ENCODE measurements at regions not wholly inside any gene's neighbourhood (a gene's known extent, or its start where the extent isn't known, plus 50 kb on each side); places are given as distances from the start of the nearest gene placed in this dataset.
A peak's percentile ranks its signal among the peaks of the same experiment; 100 is the strongest.
"Not testable (repeated sequence)": the region's sequence is repeated elsewhere in the genome, so short reads cannot be mapped to it uniquely, and the experiment has no call there.

DNA sequence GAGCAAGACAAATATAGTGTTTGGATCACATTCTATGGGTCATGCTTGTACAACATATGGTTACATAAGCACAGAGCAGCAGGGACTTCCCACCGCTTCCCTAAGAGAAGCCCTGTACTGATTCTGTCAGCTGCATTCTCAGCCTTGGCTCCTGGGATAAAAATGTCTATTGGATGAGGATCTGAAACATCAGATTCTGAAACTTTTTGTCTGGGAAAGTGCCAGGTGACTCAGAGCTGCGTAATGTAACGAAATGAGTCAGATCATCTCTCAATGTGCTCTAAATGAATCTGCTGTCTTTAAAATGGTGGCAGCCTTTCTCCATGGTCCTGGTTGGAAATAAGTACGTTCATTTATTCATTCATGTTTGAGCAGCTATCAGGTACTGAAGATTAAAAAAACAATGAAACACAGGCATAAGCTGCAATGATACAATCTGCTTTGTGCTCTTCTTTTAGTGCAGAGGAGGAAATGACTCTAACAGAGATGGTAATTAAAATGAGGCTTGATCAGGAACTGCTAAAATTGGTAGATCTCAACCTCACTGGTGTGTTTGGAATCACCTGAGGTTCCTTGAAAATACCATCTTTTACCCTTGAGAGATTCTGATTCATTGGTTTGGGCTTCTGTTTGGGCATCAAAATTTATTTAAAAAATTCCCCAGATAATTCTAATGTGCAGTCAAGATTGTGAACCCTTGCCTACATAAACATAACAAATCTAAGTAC is 99.1 kb upstream of the NAP1L1 start:
- no peak for DNase-seq (ENCODE audit: low spot score)
- ATAC-seq: no peak

DNA sequence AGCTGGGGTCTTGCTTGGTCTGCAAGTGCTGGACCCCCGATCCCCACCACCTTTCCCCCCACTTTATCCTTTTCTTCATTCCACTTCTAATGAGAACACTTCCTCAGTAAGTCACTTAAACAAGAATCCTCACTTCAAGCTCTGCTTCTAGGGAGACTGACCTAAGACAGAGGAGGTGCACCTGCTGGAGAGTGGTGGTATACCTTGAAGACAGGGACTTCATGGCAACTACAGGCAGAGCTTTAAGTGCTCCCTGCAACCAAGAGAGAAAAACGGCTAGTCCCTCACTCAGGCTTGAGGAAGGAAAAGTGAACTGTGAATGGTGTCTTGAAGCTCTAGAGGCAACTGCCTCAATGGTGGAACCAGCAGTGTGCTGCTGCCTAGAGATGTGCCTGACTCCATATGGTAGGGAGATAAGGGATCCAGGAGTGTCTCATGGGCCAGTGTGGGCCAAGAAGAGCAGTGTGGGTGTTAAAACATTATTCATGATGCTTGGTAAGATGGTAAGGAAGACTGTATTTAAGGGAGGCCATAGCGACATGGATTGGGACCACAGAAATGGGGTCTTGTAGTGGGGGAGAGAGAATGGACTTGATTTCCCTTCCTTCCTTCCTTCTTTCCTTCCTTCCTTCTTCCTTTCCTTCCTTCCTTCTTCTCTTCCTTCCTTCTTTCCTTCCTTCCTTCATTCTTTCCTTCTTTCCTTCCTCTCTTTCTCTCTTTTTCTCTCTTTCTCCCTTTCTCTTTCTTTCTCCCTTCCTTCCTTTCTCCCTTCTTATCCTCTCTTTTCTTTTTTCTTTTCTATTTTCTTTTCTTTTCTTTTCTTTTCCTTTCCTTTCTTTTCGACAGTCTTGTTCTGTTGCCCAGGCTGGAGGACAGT is 96.2 kb upstream of the NAP1L1 start:
- no peak for DNase-seq (ENCODE audit: low spot score)
- no peak for ATAC-seq

DNA sequence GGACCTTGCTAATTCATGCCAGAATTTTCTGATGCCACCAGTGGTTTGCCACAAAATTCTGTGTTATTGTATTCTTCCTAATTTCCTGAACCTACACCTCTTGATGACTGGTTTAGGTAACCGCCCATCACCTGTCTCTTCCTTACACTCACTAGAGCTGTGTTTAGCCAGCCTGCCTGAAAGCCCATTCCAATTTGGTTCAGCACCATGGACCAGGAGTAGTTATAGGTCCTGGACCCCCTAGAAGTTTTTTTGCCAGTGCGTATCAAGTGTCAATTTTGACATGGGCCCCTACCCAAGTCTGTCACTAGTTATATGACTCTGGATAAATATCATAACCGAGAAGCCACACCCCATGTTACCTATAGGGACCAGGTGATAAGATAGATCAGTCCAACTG is 94.0 kb upstream of the NAP1L1 start:
- ATAC-seq (no peak), DNase-seq (ENCODE audit: low spot score) (no peak)

DNA sequence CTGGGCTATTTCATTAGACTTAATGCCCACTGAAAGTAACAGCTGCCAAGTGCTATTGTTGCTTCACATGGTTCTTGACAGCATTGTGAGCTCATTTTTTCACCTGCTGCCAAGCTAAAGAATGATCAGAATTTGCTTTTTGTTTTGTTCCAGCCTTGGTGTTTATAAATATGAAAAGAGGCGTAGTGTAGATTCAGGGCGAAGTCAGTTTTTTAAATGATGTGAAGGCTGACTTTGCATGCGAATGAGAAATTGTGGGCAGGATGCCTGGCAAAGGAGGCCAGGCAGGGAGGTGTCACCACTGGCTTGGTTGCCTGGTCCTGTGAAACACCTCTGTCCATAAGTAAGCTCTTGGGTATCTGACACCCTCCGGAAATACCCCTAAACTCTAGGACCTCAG is 93.3 kb upstream of the NAP1L1 start:
- no peak for ATAC-seq
- no peak for DNase-seq (ENCODE audit: low spot score)

DNA sequence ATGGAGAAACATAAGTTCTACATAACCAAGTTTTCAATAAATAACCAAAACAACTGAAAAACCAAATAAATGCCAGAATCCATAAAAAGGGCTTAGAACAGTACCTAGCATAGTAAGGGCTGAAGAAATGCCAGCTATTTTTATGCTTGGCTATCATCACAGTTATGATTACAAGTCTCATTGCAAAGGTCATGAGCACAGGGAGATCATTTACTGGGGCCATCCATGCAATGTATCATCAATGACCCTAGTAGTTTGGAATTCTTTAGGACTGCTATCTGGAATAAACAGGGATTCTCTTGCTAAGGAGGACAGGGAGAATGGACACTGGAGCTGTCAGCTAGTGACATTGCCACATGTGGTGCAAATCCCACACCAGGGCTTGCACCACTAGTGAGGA is 92.5 kb upstream of the NAP1L1 start:
- DNase-seq (ENCODE audit: low spot score) (no peak), ATAC-seq (no peak)

DNA sequence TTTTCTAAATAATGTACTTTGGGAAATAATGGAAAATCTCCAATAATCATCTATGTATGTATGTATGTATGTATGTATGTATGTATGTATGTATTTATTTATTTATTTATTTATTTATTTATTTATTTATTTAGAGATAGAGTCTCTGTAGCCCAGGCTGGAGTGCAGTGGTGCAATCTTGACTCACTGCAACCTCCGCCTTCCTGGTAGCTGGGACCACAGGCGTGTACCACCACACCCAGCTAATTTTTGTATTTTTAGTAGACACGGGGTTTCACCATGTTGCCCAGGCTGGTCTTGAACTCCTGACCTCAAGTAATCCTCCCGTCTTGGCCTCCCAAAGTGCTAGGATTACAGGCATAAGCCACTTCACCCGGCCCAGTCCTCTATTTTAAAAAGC is 91.5 kb upstream of the NAP1L1 start:
- not testable (repeated sequence) for DNase-seq (ENCODE audit: low spot score); ATAC-seq

DNA sequence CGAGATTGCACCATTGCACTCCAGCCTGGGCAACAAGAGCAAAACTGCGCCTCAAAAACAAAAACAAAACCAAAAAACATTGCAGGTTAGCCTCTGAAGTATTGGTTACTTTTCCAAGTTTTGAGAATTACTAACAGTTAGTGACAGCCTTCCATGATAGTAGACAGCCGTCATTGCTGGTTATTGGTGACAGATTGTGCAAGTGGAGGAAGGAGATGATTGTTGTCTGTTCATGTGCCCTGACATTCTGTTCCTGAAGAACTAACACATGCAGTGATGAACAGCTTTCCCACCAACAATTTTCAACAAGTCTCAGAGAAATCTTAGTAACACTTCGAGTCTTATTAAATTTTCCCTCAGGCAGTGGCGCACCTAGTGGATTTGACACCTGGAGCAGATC is 89.3 kb upstream of the NAP1L1 start:
- ATAC-seq: no peak
- no peak for DNase-seq (ENCODE audit: low spot score)

DNA sequence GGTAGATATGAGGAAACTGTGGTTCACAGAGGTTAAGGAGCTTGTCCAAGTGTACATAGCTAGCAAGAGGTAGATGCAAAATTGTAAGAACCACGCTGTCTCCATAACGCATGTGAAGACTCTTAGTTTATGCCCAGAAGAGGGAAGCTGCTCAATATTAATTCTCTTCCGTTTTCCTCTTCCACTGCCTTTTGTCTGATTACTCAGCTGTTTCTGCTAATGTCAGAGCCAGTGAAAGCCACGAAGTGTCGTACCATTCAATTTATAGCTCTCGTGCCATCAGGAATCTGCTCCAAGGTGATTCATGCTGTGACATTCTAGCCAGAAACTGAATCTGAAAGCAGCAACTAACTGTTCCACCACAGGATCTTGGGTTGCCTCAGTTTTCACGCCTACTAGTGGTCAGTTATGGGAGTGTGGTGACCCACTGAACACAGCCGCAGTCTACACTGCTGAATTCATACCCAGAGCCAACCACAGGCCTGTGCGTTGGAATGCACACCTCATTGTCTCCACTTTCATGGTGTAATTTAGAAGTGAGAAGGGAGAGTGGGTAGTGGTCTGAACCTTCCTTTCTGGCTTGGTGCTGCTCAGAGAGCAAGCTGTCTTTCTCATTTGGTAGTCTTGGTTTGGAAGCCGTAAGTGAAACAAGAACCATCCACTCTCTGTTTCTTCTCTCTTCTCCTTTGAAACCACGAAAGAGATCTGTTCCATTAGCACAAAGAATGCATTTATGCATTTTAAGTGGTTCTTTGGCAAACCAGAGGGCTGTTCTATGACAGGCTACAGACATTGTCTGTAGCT is 74.2 kb upstream of the NAP1L1 start:
- DNase-seq (ENCODE audit: low spot score): peak; percentile 63

DNA sequence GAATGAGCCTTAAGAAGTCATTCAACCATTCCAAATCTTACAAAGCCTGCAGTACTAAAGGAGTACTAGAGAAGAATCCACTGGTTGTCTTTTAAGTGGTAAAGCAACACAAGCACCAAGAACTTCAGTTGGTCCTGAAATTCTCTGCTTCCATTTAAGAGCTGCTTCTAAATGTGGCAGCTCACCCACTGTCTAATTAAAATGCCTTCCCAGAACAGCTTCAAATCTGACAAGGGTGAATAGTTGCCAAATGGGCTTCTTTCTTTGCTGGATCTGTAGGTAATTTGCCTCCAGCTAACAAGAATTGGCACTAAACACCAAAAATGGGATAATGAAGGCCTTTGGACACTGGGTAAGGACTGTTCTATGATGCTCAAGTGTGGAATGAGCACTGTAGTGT is 72.2 kb upstream of the NAP1L1 start:
- DNase-seq (ENCODE audit: low spot score) (no peak), ATAC-seq (no peak)

More for the DNA sequence above, 74.2 kb upstream of the NAP1L1 start:
- peak; percentile 99 for ATAC-seq

DNA sequence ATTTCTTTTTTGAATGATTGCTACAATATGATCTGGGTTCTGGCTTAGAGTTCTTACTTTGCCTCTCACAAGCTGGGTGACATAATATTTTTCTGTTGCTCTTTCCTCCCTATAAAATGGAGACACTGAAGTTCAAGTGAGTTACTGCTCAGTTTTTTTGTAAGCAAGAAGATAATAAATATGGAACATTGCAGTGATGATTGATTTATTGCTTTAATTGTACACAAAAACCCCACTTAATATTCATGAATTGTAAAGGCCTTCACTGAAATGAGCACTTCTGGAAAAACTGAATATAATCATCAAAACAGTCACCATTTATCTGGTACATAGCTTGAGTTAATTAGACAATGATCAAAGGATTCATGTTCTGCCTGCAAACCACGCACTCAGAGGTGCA is 71.8 kb upstream of the NAP1L1 start:
- ATAC-seq (no peak), DNase-seq (ENCODE audit: low spot score) (no peak)

DNA sequence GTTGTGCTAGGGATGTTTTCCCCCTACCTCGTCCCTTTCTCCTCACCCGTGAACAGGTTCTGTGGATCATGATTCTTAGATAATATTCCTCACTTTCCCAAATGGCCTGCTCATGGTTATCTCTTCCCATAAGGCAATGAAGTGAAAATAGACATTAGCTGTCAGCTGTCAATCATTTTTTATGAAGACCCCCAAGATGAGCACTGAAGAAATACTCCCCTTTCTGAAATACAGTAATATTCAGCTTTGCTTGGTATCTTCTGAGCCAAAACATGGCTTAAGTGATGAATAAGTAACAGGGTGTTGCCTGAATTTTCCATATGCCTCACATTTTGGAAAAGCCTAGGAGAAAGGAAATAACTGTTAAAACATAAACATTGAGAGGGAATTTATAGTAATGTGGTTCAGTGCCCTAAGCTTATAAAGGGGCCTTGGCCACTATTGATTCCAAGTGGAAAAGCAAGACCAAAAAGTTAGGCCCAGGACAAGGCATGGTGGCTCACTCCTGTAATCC is 70.7 kb upstream of the NAP1L1 start:
- DNase-seq (ENCODE audit: low spot score) (no peak), ATAC-seq (no peak)

DNA sequence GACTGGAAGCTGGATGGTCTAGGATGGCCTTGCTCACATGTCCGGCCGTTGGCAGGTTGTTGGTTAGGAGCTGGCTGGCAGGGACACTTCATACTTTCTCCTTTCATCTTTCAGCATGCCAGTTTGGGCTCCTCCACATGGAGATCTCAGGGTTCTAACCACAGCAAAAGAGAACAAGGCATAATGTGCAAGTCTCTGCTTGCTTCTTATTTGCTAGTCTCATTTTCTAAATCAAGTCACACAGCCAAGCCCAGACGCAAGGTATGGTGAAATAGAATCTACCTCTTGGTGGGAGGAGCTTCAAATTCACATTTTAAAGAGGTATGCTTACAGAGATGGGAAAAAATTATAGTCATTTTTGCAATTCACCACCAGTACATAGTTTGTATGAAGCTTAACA is 69.1 kb upstream of the NAP1L1 start:
- DNase-seq (ENCODE audit: low spot score) (no peak), ATAC-seq (no peak)

DNA sequence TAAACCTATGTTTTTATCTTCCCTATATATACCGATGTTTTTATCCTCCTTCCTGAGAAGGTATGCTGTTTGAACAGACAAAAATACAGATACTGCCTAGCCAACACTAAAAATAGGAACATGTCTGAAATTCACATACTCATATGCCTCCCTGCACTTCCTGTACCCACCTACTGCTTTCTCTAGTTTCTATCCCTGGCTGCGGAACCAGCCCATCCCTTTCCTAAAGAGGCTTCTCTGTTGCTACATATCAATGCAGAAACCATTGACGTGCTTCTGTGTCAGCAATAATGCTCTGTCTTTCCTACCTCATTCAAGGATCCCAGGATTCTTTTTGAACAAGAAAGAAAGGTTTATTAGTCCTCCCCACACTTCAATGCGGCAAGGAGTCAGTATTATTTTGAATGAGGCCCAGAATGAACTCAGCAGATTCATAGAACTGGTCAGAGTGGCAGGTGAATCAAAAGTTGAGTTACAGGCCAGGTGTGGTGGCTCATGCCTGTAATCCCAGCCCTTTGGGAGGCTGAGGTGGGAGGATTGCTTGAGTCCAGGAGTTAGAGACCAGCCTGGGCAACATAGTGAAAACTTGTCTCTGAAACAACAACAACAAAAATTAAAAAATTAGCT is 67.8 kb upstream of the NAP1L1 start:
- peak; percentile 20 for ATAC-seq
- no peak for DNase-seq (ENCODE audit: low spot score)

DNA sequence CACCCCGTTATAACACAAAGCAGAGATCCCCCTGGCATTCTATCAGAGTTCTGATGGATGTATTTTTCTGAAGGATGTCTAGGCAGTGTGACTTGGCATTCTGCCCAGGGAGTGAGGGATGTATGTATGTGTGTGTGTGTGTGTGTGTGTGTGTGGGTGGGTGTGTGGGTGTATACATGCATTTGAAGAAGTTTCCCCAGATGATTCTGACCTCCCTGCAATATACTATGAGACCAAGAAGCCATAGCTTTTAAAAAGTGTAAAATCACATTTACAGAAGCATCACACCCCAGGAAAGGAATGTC is 59.7 kb upstream of the NAP1L1 start:
- ATAC-seq: no peak
- DNase-seq (ENCODE audit: low spot score): no peak

DNA sequence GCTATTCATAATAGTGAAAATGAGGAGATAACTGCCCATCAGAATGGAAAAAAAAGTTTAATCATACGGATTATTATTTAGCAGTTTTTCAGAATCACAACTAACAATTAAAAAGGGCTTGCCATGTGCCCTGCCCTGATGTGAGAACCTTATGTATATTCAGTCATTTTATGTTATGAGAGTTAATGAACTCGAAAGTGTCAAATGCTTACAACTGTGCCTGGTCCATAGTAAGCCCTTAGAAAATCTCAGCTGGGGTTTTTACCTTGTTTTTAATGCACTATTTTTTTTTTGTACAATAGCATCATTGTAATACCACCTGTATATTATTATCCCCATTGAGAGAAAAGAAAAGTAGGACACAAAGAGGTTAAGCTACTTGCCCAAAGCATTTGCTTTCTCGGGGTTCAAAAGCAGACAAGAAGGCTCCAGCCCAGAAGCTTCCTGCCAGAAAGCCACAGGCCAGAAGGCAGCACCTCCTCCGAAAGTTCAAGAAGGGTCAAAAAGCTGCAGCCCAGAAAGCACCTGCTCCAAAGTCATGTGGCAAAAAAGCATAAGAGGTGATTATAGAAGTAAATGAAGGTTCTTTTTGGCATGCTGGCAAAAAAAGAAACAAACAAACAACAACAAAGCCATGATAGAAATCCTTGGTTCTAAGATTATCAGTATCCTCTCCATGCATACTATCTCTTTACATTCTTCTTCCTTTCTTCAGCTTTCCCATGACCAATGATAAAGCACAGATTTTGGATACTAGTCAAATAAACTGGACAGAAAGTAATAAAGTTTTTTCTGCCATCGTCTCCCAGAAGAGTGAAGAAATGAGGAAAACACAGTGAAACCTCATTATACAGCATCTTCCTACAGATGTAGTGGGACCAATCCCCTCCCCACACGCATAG is 59.1 kb upstream of the NAP1L1 start:
- ATAC-seq: no peak
- DNase-seq (ENCODE audit: low spot score): no peak

DNA sequence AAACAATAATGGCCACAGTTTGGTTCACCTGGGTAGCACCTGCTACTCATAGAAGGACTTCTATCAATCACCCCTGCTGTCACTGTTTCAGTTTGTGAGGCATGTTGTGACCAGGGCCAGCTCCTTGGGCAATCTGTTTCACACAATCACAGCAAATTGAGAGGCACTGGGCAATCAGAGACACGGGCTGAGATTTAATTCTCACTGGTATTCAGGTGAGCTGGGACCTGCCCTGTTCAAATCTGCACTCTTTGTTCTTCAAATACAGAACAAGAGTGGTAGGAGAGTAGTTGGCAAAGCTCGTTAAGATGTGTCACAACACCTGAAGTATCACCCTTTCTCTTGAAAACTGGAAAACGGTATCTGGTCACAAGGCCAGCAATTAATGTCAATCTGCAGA is 57.8 kb upstream of the NAP1L1 start:
- ATAC-seq (no peak), DNase-seq (ENCODE audit: low spot score) (no peak)

DNA sequence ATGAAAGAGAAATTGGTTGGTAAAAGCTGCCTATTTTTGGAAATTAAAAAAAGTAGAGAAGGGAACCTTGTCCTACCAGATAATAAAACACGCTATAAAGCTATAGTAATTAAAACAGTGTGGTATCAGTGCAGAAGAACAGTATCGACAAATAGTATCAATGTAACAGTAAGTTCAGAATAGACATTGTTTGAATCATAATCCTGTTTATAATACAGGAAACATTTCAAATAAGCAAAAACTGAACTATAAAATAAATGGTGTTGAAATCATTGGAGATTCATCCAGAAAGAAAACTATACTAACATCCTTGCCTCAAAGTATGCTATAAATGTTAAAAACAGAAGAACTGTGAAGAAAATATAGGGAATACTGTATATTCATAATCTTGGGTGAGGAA is 54.2 kb upstream of the NAP1L1 start:
- no peak for DNase-seq (ENCODE audit: low spot score)
- ATAC-seq: no peak

DNA sequence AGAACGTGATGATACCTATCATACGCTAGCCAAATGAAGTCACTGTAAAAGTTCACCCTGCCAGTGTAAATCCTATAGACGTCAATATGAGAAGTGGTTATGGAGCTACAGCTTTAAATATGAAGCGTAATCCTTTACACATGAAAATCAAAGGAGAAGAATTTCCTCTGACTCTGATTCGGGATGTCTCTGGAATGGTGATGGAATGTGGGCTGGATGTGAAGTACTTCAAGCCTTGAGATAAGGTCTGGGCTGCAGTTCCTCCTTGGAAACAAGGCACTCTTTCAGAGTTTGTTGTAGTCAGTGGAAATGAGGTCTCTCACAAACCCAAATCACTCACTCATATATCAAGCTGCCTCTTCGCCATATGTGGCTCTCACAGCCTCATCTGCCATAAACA is 53.1 kb upstream of the NAP1L1 start:
- ATAC-seq: no peak
- no peak for DNase-seq (ENCODE audit: low spot score)

DNA sequence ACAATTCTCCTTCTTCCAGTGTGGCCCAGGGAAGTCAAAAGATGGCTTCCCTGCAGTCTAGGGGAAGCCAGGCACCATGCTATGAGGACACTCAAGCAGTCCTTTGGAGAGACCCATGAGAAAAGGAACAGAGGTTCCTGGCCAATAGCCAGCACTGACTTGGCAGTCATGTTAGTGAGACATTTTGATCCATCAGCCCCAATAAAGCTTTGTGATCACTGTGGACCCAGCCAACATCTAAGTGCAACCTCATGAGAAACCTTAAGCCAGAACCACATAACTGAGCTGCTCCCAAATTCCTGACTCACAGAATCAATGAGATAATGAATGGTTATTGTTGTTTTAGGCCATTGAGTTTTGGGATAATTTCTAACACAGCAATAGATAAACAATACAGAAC is 51.0 kb upstream of the NAP1L1 start:
- ATAC-seq (no peak), DNase-seq (ENCODE audit: low spot score) (no peak)
